ENCODE measurements at regions not wholly inside any gene's neighbourhood (a gene's known extent, or its start where the extent isn't known, plus 50 kb on each side); places are given as distances from the start of the nearest gene placed in this dataset.

GRCh38 chr7:42834676-42835075 lies 77.2 kb downstream of the C7orf25 start:
- Histone ChIP-seq H3K36me3 (no peaks in the 10 kb centered on the region), H3K4me3 (no peak overlapping the region), H3K9me3 (no peaks in the 10 kb centered on the region), H3K27ac (no peak overlapping the region), H3K27me3 (no peaks in the 10 kb centered on the region), H3K4me1 (no peaks in the 10 kb centered on the region)
- TF ChIP-seq CTCF (IDR thresholded peaks at IDR 0.05) (no peak), POLR2A (IDR thresholded peaks at IDR 0.05) (no peak)
- DNase-seq: no peak

- TF ChIP-seq POLR2A (IDR thresholded peaks at IDR 0.05) (no peak), CTCF (IDR thresholded peaks at IDR 0.05) (no peak)
These were observed 78.5 kb downstream of the C7orf25 start for GRCh38 chr7:42833411-42833810.

GRCh38 chr7:42832667-42833066 lies 79.2 kb downstream of the C7orf25 start:
- H3K4me3 ChIP-seq: no peak overlapping the region
- no peaks in the 10 kb centered on the region for H3K9me3 ChIP-seq
- H3K27me3 ChIP-seq: no peaks in the 10 kb centered on the region
- TF ChIP-seq CTCF (IDR thresholded peaks at IDR 0.05) (no peak), POLR2A (IDR thresholded peaks at IDR 0.05) (no peak)
- H3K36me3 ChIP-seq: no peaks in the 10 kb centered on the region
- H3K27ac ChIP-seq: no peak overlapping the region
- no peaks in the 10 kb centered on the region for H3K4me1 ChIP-seq
- DNase-seq: no peak

More at GRCh38 chr7:42833411-42833810, 78.5 kb downstream of the C7orf25 start:
- no peaks in the 10 kb centered on the region for H3K9me3 ChIP-seq
- no peaks in the 10 kb centered on the region for H3K27me3 ChIP-seq
- no peak overlapping the region for H3K27ac ChIP-seq
- H3K36me3 ChIP-seq: no peaks in the 10 kb centered on the region
- no peak overlapping the region for H3K4me3 ChIP-seq
- no peak for DNase-seq
- no peaks in the 10 kb centered on the region for H3K4me1 ChIP-seq

GRCh38 chr7:42831718-42832522 lies 80.0 kb downstream of the C7orf25 start:
- Histone ChIP-seq H3K4me1 (no peaks in the 10 kb centered on the region), H3K4me3 (no peak overlapping the region), H3K27me3 (no peaks in the 10 kb centered on the region), H3K9me3 (no peaks in the 10 kb centered on the region), H3K27ac (peak overlapping the region in 1 of 4 donors; percentile 2), H3K36me3 (no peaks in the 10 kb centered on the region)
- peak in 1 of 3 donors; percentile 48 for DNase-seq
- peak in 4 of 6 experiments; percentile 19 to 42 (median 30) for TF ChIP-seq CTCF (IDR thresholded peaks at IDR 0.05)
- no peak for TF ChIP-seq POLR2A (IDR thresholded peaks at IDR 0.05)

- H3K4me3 ChIP-seq: no peak overlapping the region
- DNase-seq: no peak
- H3K27ac ChIP-seq: peak overlapping the region in 1 of 4 donors; percentile 2
- H3K36me3 ChIP-seq: no peaks in the 10 kb centered on the region
- TF ChIP-seq CTCF (IDR thresholded peaks at IDR 0.05) (no peak), POLR2A (IDR thresholded peaks at IDR 0.05) (no peak)
- no peaks in the 10 kb centered on the region for H3K9me3 ChIP-seq
- no peaks in the 10 kb centered on the region for H3K4me1 ChIP-seq
- H3K27me3 ChIP-seq: no peaks in the 10 kb centered on the region
These were observed 80.7 kb downstream of the C7orf25 start for GRCh38 chr7:42831006-42831717.

All from Peyer's patch (tissue), 4 donors.